ENCODE measurements at regions not wholly inside any gene's neighbourhood (a gene's known extent, or its start where the extent isn't known, plus 50 kb on each side); places are given as distances from the start of the nearest gene placed in this dataset.

DNA sequence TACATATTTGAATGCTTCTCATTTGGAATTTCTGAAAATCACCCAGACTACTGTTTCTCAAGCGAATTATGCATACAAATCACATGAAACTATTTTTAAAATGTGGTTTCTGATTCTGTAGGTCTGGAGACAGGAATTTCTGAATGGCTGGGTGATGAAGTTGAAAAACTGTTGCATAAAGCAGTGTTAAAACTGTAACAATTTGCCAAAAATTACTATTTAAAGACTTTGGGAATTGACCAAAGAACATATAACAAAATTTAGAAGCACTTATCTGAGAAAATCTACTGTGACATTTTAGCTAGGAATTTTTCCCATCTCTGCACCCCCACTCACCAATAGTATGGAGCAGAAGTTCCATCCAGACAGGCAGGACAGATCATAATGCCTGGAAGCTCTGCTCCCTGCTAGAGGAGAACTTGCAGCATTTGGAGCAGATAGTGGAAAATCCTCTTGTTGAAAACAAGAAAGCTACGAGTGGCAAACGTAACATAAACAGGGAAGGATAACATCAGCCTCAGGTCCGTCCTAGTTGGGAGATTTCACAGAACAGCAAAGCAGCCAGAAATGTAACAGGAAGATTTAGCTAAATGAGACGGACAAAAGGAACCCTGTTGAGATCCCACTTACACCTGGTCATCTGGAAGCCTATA, 132.3 kb upstream of the MCTP2 start:
- TF ChIP-seq GATA2 (IDR thresholded peaks at IDR 0.05; ENCODE audit: low read depth, low read length) (no peak), GATA3 (IDR thresholded peaks at IDR 0.05; ENCODE audit: low read depth, low read length) (no peak)

Measured in SH-SY5Y (cell line).